DOHH2 (cell line): ENCODE measurements at regions not wholly inside any gene's neighbourhood (a gene's known extent, or its start where the extent isn't known, plus 50 kb on each side); places are given as distances from the start of the nearest gene placed in this dataset.

Experiments
- H3F3A ChIP-seq: fragments of 200-600 bp; sonication (generic), shearing (Covaris generic); 2 replicates; pipeline ENCODE4 v1.6.0; 2016; ENCODE audit warnings: antibody characterized with exemption, mild to moderate bottlenecking; ENCODE audit not compliant: control insufficient read depth, insufficient read depth
- H3K27ac ChIP-seq: fragments of 200-600 bp; sonication (generic); 2 replicates; pipeline ENCODE4 v1.5.1; 2014; ENCODE audit warnings: low read depth, mild to moderate bottlenecking, low read length, moderate library complexity
- H3K27me3 ChIP-seq: fragments of 200-600 bp; sonication (generic); 2 replicates; pipeline ENCODE4 v1.6.1; 2014; ENCODE audit warnings: mild to moderate bottlenecking, low read length, mixed read lengths; ENCODE audit not compliant: control insufficient read depth
- H3K36me3 ChIP-seq: fragments of 200-600 bp; sonication (generic); 2 replicates; pipeline ENCODE4 v1.6.1; 2014; ENCODE audit warnings: mild to moderate bottlenecking, low read length, moderate library complexity, mixed read lengths; ENCODE audit not compliant: control insufficient read depth
- H3K4me1 ChIP-seq: fragments of 200-600 bp; sonication (generic); 2 replicates; pipeline ENCODE4 v1.6.1; 2014; ENCODE audit warnings: mild to moderate bottlenecking, low read length, mixed read lengths; ENCODE audit not compliant: control insufficient read depth
- H3K4me2 ChIP-seq: fragments of 200-600 bp; sonication (generic); 2 replicates; pipeline ENCODE4 v1.6.0; 2014; ENCODE audit warnings: mild to moderate bottlenecking, low read length, moderate library complexity
- H3K4me3 ChIP-seq: fragments of 200-600 bp; sonication (generic); 2 replicates; pipeline ENCODE4 v1.5.1; 2014; ENCODE audit warnings: mild to moderate bottlenecking, low read length, mixed read lengths
- H3K79me2 ChIP-seq: fragments of 200-600 bp; sonication (generic); 2 replicates; pipeline ENCODE4 v1.6.1; 2014; ENCODE audit warnings: mild to moderate bottlenecking, low read length, mixed read lengths; ENCODE audit not compliant: control insufficient read depth
- H3K9me2 ChIP-seq: fragments of 200-600 bp; sonication (generic); replicated peaks from 2 replicates; pipeline ENCODE4 v1.6.1; 2014; ENCODE audit warnings: mild to moderate bottlenecking, low read length, mixed read lengths; ENCODE audit not compliant: control insufficient read depth
- H3K9me3 ChIP-seq: fragments of 200-600 bp; sonication (generic); 2 replicates; pipeline ENCODE4 v1.6.1; 2014; ENCODE audit warnings: antibody characterized with exemption, low read length, mixed read lengths; ENCODE audit not compliant: control insufficient read depth, insufficient read depth
- H4K20me1 ChIP-seq: fragments of 200-600 bp; sonication (generic); 2 replicates; pipeline ENCODE4 v1.6.0; 2014; ENCODE audit warnings: low read depth, mild to moderate bottlenecking, antibody characterized with exemption, low read length, moderate library complexity; ENCODE audit not compliant: control insufficient read depth, insufficient read depth
- EZH2phosphoT487 ChIP-seq: fragments of 200-600 bp; sonication (generic); IDR thresholded peaks from 2 replicates; pipeline ENCODE4 v1.6.1; 2017; ENCODE audit warnings: borderline replicate concordance, mild to moderate bottlenecking, antibody characterized with exemption, low read length, moderate library complexity, mixed read lengths
- TF ChIP-seq, protein P1 (sequence below): fragments of 200-600 bp; sonication (generic); IDR thresholded peaks from one replicate; pipeline ENCODE4 v1.5.1; 2014; ENCODE audit warnings: antibody characterized with exemption, mild to moderate bottlenecking, low read depth, low read length; ENCODE audit not compliant: poor library complexity, severe bottlenecking

DNA sequence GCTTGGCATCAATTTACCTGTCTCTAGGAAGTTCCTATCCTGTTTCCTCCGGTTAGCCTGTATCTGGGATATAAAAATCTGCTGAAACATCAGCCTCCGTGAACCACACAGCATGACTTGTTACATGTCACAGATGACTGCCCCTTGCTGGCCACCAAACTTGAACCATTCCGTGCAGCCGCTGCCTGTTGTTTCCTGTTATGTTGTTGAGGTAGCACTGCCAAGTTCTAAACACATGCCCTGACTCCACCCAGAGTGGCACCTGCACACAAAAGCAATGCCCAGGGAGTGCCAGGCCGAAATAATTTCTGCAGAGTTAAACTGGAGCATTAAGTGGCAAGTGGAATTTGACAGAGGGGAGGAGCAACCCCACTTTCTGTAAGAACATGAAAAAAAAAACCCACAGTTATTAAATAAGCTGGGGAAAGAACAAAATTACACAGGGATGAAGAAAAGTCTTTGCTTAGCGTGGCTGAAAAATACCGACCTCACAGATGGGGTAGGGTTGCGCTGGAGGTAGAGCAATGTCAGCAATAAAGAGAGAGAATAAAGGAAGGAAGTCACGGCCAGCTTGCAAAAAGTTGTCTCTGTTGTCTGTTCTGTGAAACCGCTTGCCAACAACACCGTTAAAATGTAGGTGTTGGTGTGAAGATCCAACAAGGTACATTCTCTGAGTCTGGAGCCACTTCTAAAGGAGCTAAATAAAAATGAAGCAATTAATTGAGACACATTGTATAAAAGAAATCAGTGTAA is 174.6 kb upstream of the CDH13 start:
- Histone ChIP-seq H3K9me2 (no peaks in the 10 kb centered on the region), H3K27ac (no peak overlapping the region), H3K4me3 (no peak overlapping the region)

DNA sequence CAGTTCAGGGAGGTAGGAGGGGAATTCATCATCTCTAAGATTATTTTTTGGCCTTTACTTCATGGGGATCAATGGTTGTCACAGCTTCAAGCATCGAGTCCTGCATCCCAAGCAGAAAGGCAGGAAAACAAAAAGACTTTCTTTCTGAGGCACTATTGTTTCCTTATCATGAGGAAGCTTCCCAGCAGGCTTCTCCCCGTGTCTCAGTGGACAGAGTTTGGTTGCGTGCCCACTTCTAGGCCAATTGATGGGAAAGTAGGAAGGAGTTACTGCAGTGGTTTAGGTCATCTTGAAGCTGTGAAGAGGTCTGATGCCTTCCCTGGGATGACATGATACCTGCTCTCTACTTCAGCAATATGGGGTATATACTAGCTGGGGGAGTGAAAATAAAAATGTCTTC is 175.3 kb upstream of the CDH13 start:
- H3K36me3 ChIP-seq = no peaks in the 10 kb centered on the region
- no peaks in the 10 kb centered on the region for H4K20me1 ChIP-seq
- H3F3A ChIP-seq = no peaks in the 10 kb centered on the region
- no peak overlapping the region for H3K27ac ChIP-seq
- H3K9me2 ChIP-seq = no peaks in the 10 kb centered on the region
- H3K4me1 ChIP-seq = no peaks in the 10 kb centered on the region
- H3K4me2 ChIP-seq = no peak overlapping the region
- no peaks in the 10 kb centered on the region for H3K27me3 ChIP-seq
- no peaks in the 10 kb centered on the region for H3K9me3 ChIP-seq
- H3K79me2 ChIP-seq = no peaks in the 10 kb centered on the region
- TF ChIP-seq EZH2phosphoT487 = no peak
- TF ChIP-seq, protein P1, sequence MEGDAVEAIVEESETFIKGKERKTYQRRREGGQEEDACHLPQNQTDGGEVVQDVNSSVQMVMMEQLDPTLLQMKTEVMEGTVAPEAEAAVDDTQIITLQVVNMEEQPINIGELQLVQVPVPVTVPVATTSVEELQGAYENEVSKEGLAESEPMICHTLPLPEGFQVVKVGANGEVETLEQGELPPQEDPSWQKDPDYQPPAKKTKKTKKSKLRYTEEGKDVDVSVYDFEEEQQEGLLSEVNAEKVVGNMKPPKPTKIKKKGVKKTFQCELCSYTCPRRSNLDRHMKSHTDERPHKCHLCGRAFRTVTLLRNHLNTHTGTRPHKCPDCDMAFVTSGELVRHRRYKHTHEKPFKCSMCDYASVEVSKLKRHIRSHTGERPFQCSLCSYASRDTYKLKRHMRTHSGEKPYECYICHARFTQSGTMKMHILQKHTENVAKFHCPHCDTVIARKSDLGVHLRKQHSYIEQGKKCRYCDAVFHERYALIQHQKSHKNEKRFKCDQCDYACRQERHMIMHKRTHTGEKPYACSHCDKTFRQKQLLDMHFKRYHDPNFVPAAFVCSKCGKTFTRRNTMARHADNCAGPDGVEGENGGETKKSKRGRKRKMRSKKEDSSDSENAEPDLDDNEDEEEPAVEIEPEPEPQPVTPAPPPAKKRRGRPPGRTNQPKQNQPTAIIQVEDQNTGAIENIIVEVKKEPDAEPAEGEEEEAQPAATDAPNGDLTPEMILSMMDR = no peak
- H3K4me3 ChIP-seq = no peak overlapping the region

More for the DNA sequence above, 174.6 kb upstream of the CDH13 start:
- no peaks in the 10 kb centered on the region for H4K20me1 ChIP-seq
- H3K4me2 ChIP-seq = no peak overlapping the region
- no peak for TF ChIP-seq EZH2phosphoT487
- TF ChIP-seq, protein P1 = no peak
- no peaks in the 10 kb centered on the region for H3F3A ChIP-seq
- no peaks in the 10 kb centered on the region for H3K27me3 ChIP-seq
- no peaks in the 10 kb centered on the region for H3K36me3 ChIP-seq
- no peaks in the 10 kb centered on the region for H3K9me3 ChIP-seq
- H3K4me1 ChIP-seq = no peaks in the 10 kb centered on the region
- no peaks in the 10 kb centered on the region for H3K79me2 ChIP-seq

DNA sequence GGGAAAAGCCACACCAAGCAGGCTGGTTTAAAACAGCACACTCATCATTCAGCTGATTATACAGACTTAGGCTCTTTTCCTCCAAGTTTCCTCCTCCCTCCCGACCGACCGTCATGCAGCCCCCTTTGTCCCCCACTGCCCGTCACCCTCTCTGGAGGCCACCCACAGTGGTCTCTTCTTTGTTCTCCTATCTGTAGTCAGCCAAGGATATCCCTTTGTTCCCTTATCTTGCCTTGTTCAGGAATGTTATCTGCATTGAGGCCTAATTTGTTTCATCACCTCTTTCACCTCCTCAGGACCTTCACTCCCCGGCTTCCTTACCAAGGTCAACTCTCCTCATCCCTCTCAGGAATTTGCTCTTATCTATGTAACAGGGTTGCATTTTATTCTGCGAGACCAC is 186.4 kb upstream of the CDH13 start:
- Histone ChIP-seq H4K20me1 (no peaks in the 10 kb centered on the region), H3K9me3 (no peaks in the 10 kb centered on the region), H3K4me3 (no peak overlapping the region), H3F3A (no peaks in the 10 kb centered on the region), H3K27ac (no peak overlapping the region), H3K4me2 (no peak overlapping the region), H3K9me2 (no peaks in the 10 kb centered on the region), H3K79me2 (no peaks in the 10 kb centered on the region), H3K36me3 (no peaks in the 10 kb centered on the region), H3K4me1 (no peaks in the 10 kb centered on the region), H3K27me3 (no peaks in the 10 kb centered on the region)
- TF ChIP-seq, protein P1 = no peak
- no peak for TF ChIP-seq EZH2phosphoT487
